Activated T-helper 9 cell treated with anti-CD3 and anti-CD28 coated beads, Interleukin-2, amount 50 U/mL, for 16 hours (primary cell): ENCODE measurements at regions not wholly inside any gene's neighbourhood (a gene's known extent, or its start where the extent isn't known, plus 50 kb on each side); places are given as distances from the start of the nearest gene placed in this dataset.

Experiments
- DNase-seq: peaks from one replicate; pipeline ENCODE4 v3.0.0-alpha.2; 2020; ENCODE audit warnings: low read depth

DNA sequence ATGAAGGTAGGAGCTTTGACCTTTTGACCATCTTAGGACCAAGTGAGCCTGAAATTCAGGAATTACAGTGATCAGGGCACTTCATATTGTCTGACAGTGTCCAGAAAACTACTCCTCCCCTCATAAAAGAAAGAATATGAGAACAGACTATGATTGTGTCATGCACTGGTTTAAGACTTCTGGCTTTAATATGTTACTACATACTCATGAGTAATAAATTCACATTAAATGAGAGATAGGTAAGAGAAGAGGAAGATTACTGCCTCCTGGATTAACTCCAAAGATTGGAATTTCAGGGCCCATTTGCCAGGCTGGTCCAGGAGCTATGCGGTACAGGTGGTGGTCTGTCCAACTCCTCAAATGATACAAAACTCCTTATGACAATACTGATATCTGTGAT lies 213.5 kb upstream of the ADRA1B start:
- DNase-seq = no peak

DNA sequence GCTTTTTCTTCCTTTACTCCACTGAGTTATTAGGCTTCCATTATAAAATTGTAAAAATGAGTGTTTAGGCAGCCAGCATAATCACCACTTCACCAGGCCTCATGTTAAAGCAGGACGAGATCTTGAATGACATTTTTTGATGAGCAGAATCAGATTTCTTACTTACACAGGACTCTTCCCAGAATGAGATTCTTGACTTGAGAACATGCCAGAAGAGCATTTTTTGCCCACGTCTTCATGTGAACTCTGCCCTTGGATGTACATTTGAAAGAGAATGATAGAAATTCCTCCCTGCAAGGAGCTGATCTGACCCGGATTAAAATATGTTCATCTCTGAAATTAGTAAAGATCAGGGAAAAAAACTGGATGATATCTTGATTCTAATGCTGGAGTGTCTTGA lies 212.1 kb upstream of the ADRA1B start:
- no peak for DNase-seq

DNA sequence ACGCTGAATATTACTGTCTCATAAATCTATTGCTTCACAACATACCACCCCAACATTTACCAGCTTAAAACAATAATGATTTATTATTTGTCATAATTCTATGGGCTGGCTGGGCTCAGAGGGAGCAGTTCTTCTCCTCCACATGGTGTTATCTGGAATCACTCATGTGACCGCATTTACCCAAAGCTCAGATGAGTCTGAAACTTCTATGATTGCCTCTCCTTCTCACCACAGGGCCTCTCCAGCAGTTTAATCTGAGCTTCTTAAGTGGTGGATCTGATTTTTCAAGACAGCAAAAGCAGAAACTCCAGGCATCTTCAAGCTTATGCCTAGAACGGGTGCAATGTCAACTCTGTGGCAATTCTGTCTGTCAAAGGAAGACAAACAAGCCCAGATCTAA lies 210.3 kb upstream of the ADRA1B start:
- no peak for DNase-seq

GRCh38 chr5:159708090-159708489 lies 208.2 kb upstream of the ADRA1B start:
- no peak for DNase-seq

GRCh38 chr5:159712672-159713071 lies 203.6 kb upstream of the ADRA1B start:
- no peak for DNase-seq

GRCh38 chr5:159713254-159713653 lies 203.0 kb upstream of the ADRA1B start:
- no peak for DNase-seq

- DNase-seq = no peak
These were observed 202.5 kb upstream of the ADRA1B start for GRCh38 chr5:159713773-159714172.

- DNase-seq = no peak
These were observed 190.8 kb upstream of the ADRA1B start for GRCh38 chr5:159725475-159725874.

GRCh38 chr5:159727167-159727566 lies 189.1 kb upstream of the ADRA1B start:
- DNase-seq = no peak

- DNase-seq = no peak
These were observed 186.0 kb upstream of the ADRA1B start for GRCh38 chr5:159730285-159730684.

GRCh38 chr5:159732220-159732619 lies 184.1 kb upstream of the ADRA1B start:
- no peak for DNase-seq

DNA sequence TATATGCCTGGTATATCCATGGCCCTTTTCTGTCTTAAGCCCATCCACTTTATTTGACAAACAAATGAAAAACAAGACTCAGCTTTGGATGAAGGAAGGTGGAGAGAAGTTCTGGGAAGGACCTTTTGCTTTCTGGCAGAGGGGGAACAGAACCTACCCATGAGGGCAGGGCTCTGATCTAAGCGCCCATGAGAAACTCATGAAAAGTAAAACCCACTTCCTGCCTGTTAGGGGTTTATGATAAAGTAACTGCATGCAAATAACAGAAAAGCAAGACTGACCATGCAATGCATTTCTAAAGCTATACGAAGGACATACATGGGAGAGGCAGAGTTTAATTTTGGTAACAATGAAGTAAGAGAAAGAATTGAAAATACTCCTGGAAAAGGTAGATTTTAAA lies 181.9 kb upstream of the ADRA1B start:
- DNase-seq = no peak

DNA sequence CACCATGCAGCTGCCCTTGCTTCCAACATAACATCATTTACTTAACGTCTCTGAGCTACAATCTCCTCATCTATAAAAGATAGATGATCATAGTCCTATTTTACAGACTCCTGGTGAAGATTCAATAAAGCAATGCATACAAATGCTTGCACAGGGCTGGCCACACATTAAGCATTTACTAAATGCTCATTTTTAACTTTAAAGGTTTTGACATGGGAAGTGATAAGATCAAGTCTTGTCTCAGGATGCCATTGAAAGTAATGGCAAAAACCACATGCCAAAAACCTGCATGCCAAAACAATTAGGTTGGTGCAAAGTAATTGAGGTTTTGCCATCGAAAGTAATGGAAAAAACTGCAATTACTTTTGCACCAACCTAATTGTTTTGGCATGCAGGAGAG lies 181.2 kb upstream of the ADRA1B start:
- DNase-seq = no peak

DNA sequence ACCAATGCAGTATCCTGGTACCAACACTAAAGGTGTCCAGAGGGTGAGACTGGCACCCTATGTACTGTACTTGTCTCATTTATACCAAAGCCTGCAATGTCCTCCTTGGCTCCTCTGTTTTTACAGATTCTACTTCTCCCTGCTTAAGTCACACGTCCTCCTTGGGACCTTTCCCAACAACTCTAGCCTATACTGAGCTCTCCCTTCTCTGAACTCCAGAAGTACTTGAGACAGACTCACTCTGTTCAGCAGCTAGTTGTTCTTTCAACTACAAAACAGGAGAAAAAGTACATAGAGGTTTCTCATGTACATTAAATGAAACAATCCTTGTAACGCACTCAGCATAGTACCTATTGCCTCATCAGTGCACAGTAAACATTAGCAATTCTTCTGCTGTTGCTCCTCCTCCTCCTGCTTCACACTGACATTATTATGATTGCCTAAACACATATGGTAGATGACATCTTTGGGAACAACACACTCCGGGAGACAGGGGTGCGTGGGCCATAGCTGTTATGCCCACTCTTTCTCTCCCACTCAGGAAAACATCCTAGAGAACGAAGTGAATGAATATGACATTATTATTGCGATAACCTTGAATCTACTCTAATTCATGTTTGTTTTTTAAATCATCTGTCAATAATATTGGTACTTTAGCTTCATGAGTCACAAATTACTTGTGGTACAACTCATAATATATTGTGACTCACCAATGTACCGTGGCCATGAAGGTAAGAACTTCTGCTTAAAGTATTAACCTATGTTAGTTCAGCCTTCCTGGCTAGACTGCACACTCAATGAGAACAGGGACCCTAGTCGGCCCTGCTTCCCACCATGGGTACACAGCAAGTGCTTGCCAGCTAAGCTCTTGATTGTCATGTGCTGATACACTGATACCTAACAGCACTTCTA lies 180.3 kb upstream of the ADRA1B start:
- no peak for DNase-seq

GRCh38 chr5:159736844-159737243 lies 179.4 kb upstream of the ADRA1B start:
- no peak for DNase-seq

GRCh38 chr5:159737263-159737662 lies 179.0 kb upstream of the ADRA1B start:
- no peak for DNase-seq

GRCh38 chr5:159741829-159742322 lies 174.4 kb upstream of the ADRA1B start:
- no peak for DNase-seq

GRCh38 chr5:159743234-159743633 lies 173.0 kb upstream of the ADRA1B start:
- DNase-seq = no peak

DNA sequence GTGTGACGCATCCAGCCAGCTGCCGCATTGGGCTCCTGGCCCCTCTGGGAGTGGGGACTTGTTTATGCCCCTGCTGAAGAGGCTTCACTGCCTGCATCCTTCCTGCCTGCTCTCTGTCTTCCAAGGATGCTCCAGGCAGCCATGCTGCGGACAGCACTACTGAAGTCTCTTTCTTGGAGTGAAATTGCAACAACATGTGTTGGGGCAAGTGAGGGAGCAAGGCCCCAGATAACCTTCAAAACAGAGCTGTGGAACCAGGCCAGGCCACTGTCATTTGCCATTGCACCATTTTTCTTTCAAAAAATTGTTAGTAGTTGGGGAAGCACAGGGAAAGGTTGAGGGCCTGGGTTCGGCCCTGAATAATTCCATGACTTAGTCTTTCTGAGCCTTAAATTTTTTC lies 169.6 kb upstream of the ADRA1B start:
- DNase-seq = no peak

DNA sequence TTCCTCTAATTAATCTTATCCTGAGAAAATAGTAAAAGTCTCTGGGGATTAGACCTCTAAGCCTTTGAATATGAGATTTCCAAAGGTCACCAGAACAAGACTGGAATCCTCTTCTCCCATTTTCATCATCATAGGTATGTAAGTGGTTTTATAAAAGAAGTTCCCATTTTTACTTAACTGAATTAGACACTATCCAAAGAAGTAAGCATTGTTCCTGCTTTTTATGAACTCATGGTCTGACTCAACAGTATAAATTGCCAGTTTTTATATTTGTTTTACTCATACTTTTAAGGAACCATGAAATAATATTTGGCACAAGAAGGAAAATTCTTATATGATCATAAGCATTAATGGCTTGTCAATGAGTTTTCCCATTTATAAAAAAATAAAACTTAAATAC lies 167.1 kb upstream of the ADRA1B start:
- DNase-seq = no peak

DNA sequence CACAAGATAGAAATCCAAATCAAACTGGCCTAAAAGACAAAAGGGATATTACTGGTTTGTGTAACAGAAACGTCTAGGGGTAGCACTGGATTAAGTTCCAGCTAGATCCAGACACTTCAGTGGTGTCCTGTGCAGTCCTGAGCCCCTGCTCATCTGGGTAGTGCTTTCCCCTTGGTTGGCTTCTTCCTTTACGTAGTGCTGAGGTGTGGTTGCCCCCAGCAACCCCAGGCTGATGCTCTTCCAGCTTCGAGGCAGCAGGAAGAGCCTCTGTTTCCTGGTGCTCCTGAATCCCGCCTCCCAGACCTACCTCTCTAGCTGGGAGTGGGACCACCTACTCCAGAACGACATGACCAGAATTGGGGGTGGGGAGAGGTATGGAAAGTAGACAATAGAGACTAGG lies 166.1 kb upstream of the ADRA1B start:
- no peak for DNase-seq

GRCh38 chr5:159751459-159751858 lies 164.8 kb upstream of the ADRA1B start:
- DNase-seq = no peak

GRCh38 chr5:159752622-159753275 lies 163.5 kb upstream of the ADRA1B start:
- DNase-seq = no peak
